Fibroblast of peridontal ligament (primary cell): ENCODE measurements at regions not wholly inside any gene's neighbourhood (a gene's known extent, or its start where the extent isn't known, plus 50 kb on each side); places are given as distances from the start of the nearest gene placed in this dataset.

Source experiments
- DNase-seq: peaks from one replicate; pipeline ENCODE4 v3.0.0-alpha.2; 2010; ENCODE audit errors: extremely low read depth

- DNase-seq: no peak
These were observed 69.8 kb upstream of the TMEM33 start for GRCh38 chr4:41865306-41865980.

GRCh38 chr4:41859087-41859486 is 76.1 kb upstream of the TMEM33 start:
- no peak for DNase-seq

GRCh38 chr4:41857226-41857641 is 78.0 kb upstream of the TMEM33 start:
- no peak for DNase-seq

- no peak for DNase-seq
These were observed 78.4 kb upstream of the TMEM33 start for GRCh38 chr4:41856797-41857196.

GRCh38 chr4:41853973-41854372 is 81.3 kb upstream of the TMEM33 start:
- no peak for DNase-seq

- no peak for DNase-seq
These were observed 83.0 kb upstream of the TMEM33 start for GRCh38 chr4:41852229-41852628.

GRCh38 chr4:41851621-41852020 is 83.6 kb upstream of the TMEM33 start:
- no peak for DNase-seq

GRCh38 chr4:41844327-41844726 is 90.9 kb upstream of the TMEM33 start:
- no peak for DNase-seq

- no peak for DNase-seq
These were observed 91.7 kb upstream of the PHOX2B start for GRCh38 chr4:41839916-41840854.

- no peak for DNase-seq
These were observed 90.1 kb upstream of the PHOX2B start for GRCh38 chr4:41838590-41838989.

GRCh38 chr4:41835321-41835995 is 86.9 kb upstream of the PHOX2B start:
- no peak for DNase-seq

GRCh38 chr4:41832961-41833360 is 84.4 kb upstream of the PHOX2B start:
- no peak for DNase-seq

- no peak for DNase-seq
These were observed 73.8 kb upstream of the PHOX2B start for GRCh38 chr4:41822325-41822724.

GRCh38 chr4:41820473-41820872 is 71.9 kb upstream of the PHOX2B start:
- no peak for DNase-seq

- no peak for DNase-seq
These were observed 71.1 kb upstream of the PHOX2B start for GRCh38 chr4:41819621-41820020.

- no peak for DNase-seq
These were observed 66.9 kb upstream of the PHOX2B start for GRCh38 chr4:41815473-41815872.

- DNase-seq: peak; percentile 18
These were observed 66.0 kb upstream of the PHOX2B start for GRCh38 chr4:41814565-41814964.

- DNase-seq: no peak
These were observed 58.3 kb upstream of the PHOX2B start for GRCh38 chr4:41806807-41807206.

- no peak for DNase-seq
These were observed 54.1 kb upstream of the PHOX2B start for GRCh38 chr4:41802590-41802989.

GRCh38 chr4:41799126-41799525 is 50.6 kb upstream of the PHOX2B start:
- DNase-seq: no peak
